ENCODE measurements at regions not wholly inside any gene's neighbourhood (a gene's known extent, or its start where the extent isn't known, plus 50 kb on each side); places are given as distances from the start of the nearest gene placed in this dataset.

DNA sequence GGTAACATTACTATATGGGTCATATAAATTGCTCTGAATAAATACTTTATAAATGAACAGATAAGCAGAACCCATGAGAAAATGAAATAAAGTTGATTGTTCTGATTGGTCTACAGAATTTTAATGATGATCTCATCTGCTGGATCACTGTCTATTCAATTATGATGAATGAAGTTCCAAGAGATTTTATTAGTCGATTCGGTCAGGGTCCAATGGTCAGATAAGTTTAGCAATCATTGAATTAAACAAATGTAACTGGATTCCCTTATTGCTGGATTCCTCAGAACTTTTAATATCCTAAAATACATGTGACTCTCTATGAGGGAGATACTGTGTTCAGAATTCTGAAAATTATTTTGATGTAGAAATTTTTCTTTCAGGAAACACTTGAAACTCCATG is 715.2 kb downstream of the EPM2A start:
- no peak for DNase-seq

DNA sequence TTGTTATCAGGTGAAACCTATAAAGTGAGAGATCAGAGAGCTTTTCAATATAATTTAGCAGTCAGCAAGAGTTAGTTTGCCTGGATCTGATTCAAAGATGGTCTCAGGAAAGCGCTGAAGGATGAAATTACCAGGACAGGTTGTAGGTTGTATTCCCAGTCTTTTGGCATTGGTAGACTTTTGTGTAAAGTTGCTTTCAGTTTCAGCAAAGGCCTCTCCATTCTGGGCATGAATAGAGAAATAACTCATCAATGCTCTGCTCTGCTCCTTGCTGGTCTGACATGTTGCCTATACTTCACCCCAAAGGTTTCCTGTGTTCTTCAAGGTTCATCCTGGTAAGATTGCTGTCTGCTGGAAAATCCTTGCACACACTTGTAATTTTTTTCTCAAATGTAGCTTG is 714.8 kb downstream of the EPM2A start:
- no peak for DNase-seq

DNA sequence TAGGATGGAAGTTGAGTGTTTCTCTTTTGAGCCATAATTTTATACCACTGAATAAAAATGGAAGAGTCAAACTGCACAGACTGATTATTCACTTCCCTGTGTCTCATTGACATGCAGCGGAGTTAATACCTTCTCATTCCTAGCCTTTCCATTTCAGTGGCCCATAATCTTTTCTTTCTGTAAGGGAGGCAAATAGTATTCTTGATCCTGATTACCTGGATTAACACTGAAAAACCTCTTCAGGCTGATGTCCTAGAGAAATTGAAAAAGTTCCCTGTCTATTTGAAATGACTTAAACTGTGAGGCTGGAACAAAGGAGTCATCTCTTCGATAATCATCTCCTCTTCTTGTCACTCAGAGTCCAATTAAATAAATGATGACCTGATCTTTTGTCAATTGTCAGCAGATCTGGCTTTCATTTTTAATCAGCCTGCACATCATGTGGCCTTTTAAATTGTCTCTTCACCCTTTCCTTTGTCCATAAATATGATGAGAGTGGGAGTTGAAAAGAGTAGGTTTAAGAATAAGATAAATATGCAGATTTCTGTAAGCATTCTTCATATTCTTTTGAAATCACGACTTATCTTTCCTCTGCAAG is 713.0 kb downstream of the EPM2A start:
- DNase-seq = no peak

GRCh38 chr6:145023116-145023726 is 712.1 kb downstream of the EPM2A start:
- no peak for DNase-seq

GRCh38 chr6:145025488-145025887 is 709.8 kb downstream of the EPM2A start:
- DNase-seq = no peak

DNA sequence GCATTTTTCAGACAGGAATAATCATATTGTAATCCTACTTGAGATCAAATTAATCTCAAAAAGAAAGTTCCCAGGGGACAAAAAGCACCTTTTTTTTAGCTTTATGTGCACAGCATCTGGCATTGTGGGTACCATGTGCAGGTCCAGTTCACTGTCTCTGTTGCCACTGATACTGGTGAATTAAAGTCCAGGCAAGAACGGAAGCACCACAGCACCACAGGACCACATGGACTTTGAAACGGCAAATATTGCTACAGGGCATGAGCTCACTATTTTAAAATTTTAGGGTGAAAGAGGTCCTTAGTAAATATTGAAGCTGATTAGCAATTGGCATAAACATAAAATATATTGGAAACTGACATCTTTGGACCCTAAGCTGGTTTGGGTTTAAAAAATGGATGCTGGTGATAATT is 709.0 kb downstream of the EPM2A start:
- no peak for DNase-seq

DNA sequence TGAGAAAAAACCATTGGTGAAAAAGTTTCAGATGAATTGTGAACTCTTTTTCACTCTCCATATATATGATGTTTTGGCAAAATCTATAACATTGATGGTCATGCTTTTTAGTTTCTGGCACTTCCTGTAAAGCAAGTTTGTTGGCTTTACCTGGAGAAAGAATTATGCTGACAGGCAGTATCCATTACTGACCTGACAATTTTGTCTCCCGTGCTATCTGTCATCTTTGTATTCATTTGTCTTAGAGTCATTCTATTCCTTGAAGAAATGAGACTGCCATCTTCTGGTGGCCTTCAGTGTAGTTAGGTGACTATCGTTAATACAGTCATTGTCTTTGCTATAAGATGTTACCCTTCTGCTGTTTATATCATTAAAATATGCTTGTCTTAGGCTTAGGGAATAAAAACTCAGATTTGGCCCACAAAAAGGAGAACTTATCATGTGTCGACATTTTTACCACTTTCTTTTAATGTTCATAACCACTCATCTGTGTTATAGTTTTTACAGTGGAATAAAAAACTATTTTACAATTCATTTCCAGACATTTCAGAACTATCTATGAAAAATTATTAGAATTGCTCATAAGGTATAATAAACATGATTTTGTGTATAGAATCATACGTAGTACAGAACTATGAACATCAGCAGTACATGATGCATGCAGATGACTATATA is 707.0 kb downstream of the EPM2A start:
- no peak for DNase-seq

- DNase-seq = no peak
Measured at GRCh38 chr6:145031001-145031400, 704.3 kb downstream of the EPM2A start.

DNA sequence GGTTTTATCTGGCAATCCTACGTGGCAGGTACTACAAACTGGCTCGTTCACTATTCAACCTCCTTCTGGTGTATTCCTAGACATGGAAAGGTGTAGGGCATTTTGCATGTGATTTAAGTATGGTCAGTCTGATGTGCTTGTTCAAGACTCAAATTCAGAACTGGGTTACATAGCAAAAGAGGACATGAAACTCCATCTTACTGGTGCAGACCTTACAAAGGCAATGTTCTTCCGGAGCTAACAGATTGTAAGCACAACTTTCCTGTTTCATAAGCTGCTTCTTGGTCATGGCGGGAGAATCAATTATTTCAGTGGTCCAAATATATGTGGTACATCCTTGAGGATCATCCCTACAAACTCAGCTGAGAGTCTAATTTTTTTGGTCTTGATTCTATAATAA is 703.4 kb downstream of the EPM2A start:
- no peak for DNase-seq

DNA sequence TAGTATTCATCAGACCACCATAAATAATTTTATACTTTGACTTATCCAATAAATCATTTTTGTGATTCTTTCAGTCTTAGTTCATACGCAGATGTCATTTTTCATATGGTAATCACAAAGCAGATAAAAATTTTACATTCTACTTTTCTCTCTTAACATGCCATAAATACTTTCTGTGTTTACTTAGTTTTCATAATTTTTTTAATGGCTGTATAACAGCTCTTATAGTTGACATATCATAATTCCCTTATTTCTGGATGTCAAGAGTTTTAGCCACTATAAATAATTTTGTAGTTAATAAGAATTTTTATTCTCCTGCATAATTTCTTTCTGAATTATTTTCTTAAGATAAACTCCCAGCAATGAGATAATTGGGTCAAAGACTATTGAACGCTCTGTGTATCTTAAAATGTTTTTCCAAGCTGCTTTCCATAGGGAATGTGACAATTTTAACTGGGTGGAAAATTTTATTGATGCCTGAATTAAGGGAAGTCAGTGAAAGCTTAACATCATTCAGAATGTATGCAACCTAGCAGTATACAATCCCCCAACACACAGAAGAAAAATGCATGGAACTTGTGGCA is 702.7 kb downstream of the EPM2A start:
- DNase-seq = no peak

DNA sequence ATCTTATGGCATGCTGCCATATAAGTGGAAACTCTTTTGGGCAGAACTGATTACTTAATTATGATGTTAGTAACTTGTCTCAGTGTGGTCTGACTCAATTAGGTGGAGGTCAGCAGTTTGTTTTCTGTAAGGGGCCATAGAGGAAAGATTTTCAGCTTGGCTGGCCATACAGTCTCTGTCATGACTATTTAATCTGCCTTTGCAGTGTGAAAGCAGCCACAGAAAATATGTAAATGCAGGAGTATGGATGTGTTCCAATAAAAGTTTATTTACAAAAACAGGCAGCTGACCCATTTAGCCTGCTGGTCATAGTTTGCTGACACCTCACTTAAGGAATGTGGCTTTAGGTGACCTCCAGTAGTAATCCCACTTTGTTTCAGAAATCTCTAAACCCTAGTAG is 700.7 kb downstream of the EPM2A start:
- DNase-seq = no peak

DNA sequence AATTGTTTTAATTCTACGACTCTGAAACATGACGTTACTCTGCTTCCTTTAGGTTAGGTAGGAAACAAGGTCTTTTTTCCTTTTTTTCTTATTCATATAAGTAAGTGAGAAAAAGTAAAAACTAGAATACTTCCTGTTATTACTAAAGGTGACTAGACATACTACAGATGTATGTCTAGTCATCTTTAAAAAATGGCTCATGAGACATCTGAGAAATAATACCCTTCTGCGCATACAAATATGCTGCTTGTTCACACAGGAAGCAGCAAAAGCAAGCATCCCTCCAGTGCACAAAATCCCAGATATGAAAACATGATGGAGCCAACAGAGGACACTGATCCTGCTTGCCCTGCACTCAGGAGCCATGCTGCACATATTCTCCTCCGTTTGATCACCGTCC is 699.1 kb downstream of the EPM2A start:
- DNase-seq = no peak

- no peak for DNase-seq
Measured at GRCh38 chr6:145036848-145037567, 698.3 kb downstream of the EPM2A start.

DNA sequence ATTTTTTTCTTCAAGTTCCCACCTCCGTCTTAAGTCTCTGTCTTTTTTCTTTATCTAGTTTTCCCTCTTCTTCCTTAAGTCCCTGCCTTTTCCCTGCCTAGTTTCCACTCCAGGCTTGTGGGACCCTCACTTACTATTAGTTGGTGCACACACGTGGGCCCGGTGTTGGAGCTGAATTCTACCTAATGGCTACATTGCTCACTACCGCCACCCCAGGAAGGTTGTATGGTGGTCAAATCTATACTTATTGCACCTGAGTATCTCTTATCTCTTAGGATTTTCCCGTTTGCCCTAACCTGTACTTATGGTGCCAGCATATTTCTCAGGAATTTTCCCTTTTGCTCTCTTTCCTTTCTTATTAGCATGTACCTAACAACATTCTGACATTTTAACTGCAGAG is 692.8 kb downstream of the EPM2A start:
- DNase-seq = no peak

DNA sequence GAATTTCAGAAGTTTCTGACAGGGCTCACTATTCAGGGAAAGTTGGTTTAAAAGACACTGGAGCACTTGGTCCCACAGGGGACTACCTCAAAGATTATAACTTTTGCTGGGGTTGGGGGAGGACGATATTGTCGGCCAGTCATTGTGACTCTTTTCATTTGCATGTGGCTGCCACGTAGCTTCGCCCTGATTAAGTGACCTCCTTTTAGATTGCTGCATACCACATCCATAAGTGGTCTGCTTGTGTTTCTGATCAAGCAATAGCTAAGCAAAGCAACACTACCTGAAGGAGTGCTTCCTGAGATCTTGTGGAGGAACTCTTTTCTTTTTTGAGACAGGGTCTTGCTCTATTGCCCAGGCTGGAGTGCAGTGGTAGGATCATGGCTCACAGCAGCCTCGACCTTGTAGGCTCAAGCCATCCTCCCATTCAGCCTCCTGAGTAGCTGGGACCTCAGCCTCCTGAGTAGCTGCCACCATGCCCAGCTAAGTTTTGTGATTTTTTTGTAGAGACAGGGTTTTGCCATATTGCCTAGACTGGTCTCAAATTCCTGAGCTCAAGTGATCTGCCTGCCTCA is 691.3 kb downstream of the EPM2A start:
- DNase-seq = no peak

- DNase-seq = peak in 1 of 2 donors; percentile 12
Measured at GRCh38 chr6:145044641-145045246, 690.6 kb downstream of the EPM2A start.

GRCh38 chr6:145045582-145045981 is 689.7 kb downstream of the EPM2A start:
- no peak for DNase-seq

GRCh38 chr6:145047891-145048290 is 687.4 kb downstream of the EPM2A start:
- no peak for DNase-seq

DNA sequence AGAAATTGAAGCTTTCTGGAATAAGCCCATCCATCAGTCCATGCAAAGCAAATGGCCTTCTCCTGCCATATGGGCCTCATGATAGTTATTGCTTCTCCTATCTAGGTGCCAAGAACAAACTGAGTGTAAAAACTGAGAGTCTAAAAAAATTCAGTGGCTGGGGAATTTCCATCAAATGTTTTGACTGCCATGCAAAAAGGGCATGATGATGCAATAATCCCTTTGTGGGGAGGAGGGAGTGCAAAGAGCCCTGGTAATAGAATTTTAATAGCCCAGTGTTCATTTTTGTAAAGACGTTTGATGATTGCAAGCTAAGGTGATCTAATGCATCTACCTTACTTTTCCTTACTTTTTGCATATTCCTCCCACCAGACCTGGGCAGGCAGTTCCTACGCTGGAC is 683.7 kb downstream of the EPM2A start:
- no peak for DNase-seq

DNA sequence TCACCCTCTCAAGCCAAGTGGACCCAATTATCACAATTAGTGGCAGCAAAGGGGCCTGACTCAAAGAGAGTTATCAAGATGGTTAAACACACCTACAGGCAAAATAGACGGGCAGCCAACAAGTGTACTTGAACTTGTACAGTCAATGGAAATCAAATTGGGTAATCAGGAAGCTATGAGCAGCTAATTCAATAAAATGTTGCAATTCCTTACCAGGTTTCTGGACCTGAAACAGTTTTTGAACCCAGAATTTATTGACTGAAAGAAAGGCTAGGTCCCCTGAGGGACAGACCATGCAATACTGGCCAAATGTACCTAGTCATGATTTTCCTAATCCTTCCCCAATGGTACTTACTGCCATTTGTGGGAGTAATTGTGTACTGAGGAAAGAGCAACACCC is 679.8 kb downstream of the EPM2A start:
- no peak for DNase-seq

GRCh38 chr6:145060714-145061113 is 674.6 kb downstream of the EPM2A start:
- DNase-seq = no peak

DNA sequence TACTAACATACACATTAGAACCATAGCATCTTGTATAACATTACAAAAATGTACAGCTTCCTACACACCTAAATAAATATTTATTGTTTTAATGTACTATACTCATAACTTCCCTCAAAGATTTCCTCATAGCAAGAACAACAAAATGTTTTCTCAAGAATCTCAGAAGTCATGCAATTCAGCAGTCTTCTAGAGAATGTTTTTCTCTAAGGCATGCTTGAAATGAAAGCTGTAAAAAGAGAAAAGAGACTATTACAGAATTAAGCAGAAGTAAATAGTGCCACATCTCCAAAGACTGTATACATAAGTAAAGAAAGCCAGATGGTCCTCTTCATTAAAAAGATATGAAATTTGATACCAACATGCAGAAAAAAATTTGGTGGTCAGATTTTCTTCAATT is 672.2 kb downstream of the EPM2A start:
- DNase-seq = no peak

Measured in right lung (tissue), 2 donors.